GM12801 (cell line): ENCODE measurements at regions not wholly inside any gene's neighbourhood (a gene's known extent, or its start where the extent isn't known, plus 50 kb on each side); places are given as distances from the start of the nearest gene placed in this dataset.

ENCODE experiments used
- CTCF ChIP-seq: IDR thresholded peaks from one replicate; pipeline ENCODE4 v1.5.1; 2011; ENCODE audit warnings: control low read depth; ENCODE audit not compliant: insufficient read length; ENCODE audit errors: extremely low read depth

DNA sequence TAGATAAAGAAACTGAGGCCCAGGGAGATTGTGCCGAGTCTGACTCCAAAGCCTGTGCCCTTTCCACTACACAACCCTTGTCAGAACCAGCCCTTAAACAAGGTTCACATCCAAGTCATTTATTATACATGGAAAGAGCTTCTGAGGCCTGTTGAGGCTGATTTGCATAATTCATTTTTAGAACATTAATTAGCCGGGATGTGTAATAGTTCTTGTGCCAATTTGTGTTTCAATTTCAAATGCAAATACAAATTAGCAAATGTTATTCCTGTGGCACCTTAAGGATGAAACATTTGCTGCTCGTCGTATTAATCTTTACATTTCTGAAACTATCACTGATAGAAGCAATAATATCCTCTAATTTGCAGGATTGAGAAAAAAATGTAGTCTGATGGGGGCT, 174.9 kb downstream of the MYCN start:
- no peak for TF ChIP-seq CTCF

DNA sequence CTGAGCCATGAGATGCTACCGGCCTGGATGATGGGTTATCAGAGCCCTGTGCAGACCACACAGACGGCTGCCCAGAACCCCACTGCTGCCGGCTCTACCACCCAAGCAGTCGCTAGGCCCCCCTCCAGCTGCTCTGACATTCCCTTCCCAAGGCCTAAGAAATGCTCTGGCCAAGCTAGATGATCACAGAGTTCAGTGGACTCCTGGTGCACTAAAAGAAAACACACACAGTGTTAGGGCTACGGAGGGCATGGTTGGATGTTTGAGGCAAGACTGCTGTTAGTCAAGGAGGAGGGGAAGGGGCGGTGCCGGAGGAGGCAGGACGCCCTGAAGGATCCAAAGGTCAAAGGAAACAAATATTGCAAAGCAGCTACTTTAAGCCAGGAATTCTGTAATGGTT, 174.5 kb downstream of the MYCN start:
- no peak for TF ChIP-seq CTCF

- no peak for TF ChIP-seq CTCF
These were observed 173.7 kb downstream of the MYCN start for GRCh38 chr2:16114070-16114469.

GRCh38 chr2:16113568-16113967, 173.2 kb downstream of the MYCN start:
- no peak for TF ChIP-seq CTCF

- TF ChIP-seq CTCF: no peak
These were observed 172.7 kb downstream of the MYCN start for GRCh38 chr2:16112972-16113560.

DNA sequence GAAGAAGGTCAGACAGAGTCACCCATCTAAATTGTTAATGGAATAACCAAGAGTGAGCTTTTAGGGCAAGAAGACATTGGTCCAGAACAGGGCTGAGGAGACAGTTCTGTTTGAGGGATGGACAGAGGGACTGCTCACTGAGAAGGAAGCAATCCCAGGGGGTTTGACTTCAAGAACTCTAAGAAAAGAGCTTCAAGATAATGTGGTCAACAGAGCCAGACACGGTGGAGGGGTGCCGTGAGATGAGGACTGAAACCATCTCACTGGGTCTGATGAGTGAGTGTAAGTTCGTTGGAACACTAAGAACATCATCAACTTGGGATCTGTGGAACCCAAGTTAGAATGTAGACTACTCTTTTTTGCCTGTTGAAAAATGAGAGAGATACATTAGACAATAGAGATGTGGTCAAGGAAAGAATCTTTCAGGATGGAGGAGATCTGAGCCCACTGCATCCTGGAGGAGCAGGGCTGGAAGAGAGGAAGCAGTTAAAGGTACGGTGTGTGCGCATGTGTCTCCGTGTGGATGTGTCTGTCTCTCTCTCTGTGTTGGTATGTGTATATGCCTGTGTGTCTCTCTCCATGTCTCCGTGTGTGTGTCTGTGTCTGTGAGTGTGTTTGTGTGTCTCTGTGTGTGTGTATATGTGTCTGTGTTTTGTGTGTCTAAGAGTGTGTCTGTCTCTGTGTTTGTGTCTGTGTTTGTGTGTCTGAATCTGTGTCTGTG, 172.1 kb downstream of the MYCN start:
- no peak for TF ChIP-seq CTCF

DNA sequence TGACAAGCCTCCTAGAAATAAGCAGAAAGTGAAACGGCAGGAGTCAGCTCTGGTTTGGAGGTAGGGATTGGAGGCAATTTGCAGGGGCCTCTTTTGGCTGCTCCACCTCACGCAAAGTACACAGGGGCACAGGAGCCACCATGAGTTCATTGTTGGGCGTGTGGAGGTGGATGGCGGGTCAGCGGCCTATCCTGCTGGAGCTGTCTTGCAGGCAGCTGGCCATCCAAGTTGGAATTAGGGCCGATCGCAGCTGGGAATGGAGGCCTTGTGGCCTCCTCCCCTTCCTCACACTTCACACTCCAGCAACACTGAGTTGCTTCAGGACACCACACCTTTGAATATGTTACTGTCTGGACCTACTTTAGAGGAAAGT, 171.5 kb downstream of the MYCN start:
- TF ChIP-seq CTCF: no peak
